ENCODE measurements at regions not wholly inside any gene's neighbourhood (a gene's known extent, or its start where the extent isn't known, plus 50 kb on each side); places are given as distances from the start of the nearest gene placed in this dataset.

GRCh38 chr3:151935446-151935845 lies 62.0 kb downstream of the SUCNR1 start:
- DNase-seq (ENCODE audit: low spot score): no peak

GRCh38 chr3:151940481-151940880 lies 67.0 kb downstream of the SUCNR1 start:
- DNase-seq (ENCODE audit: low spot score): no peak

- no peak for DNase-seq (ENCODE audit: low spot score)
Observed at GRCh38 chr3:151943539-151943938, 70.1 kb downstream of the SUCNR1 start.

GRCh38 chr3:151944356-151944755 lies 70.9 kb downstream of the SUCNR1 start:
- DNase-seq (ENCODE audit: low spot score): no peak

- DNase-seq (ENCODE audit: low spot score): no peak
Observed at GRCh38 chr3:151946606-151947005, 73.2 kb downstream of the SUCNR1 start.

GRCh38 chr3:151949706-151950105 lies 76.3 kb downstream of the SUCNR1 start:
- no peak for DNase-seq (ENCODE audit: low spot score)

GRCh38 chr3:151955356-151955755 lies 81.9 kb downstream of the SUCNR1 start:
- no peak for DNase-seq (ENCODE audit: low spot score)

- no peak for DNase-seq (ENCODE audit: low spot score)
Observed at GRCh38 chr3:151960961-151961580, 87.6 kb downstream of the SUCNR1 start.

GRCh38 chr3:151962352-151962751 lies 88.9 kb downstream of the SUCNR1 start:
- no peak for DNase-seq (ENCODE audit: low spot score)

GRCh38 chr3:151962912-151963311 lies 89.5 kb downstream of the SUCNR1 start:
- no peak for DNase-seq (ENCODE audit: low spot score)

GRCh38 chr3:151964743-151965142 lies 91.3 kb downstream of the SUCNR1 start:
- no peak for DNase-seq (ENCODE audit: low spot score)

- DNase-seq (ENCODE audit: low spot score): no peak
Observed at GRCh38 chr3:151969026-151969642, 95.7 kb downstream of the SUCNR1 start.

- no peak for DNase-seq (ENCODE audit: low spot score)
Observed at GRCh38 chr3:151971814-151972579, 98.6 kb downstream of the SUCNR1 start.

GRCh38 chr3:151974067-151974466 lies 100.6 kb downstream of the SUCNR1 start:
- peak; percentile 39 for DNase-seq (ENCODE audit: low spot score)

GRCh38 chr3:151976211-151977050 lies 103.0 kb downstream of the SUCNR1 start:
- DNase-seq (ENCODE audit: low spot score): peak; percentile 99

GRCh38 chr3:151979906-151980305 lies 106.5 kb downstream of the SUCNR1 start:
- no peak for DNase-seq (ENCODE audit: low spot score)

GRCh38 chr3:151983538-151983937 lies 110.1 kb downstream of the SUCNR1 start:
- DNase-seq (ENCODE audit: low spot score): no peak

- DNase-seq (ENCODE audit: low spot score): no peak
Observed at GRCh38 chr3:151985787-151986430, 112.5 kb downstream of the SUCNR1 start.

- no peak for DNase-seq (ENCODE audit: low spot score)
Observed at GRCh38 chr3:151987893-151988292, 114.5 kb downstream of the SUCNR1 start.

- no peak for DNase-seq (ENCODE audit: low spot score)
Observed at GRCh38 chr3:151989621-151990020, 116.2 kb downstream of the SUCNR1 start.

GRCh38 chr3:151990696-151991376 lies 117.4 kb downstream of the SUCNR1 start:
- no peak for DNase-seq (ENCODE audit: low spot score)
